ENCODE measurements at regions not wholly inside any gene's neighbourhood (a gene's known extent, or its start where the extent isn't known, plus 50 kb on each side); places are given as distances from the start of the nearest gene placed in this dataset.

- TF ChIP-seq POLR2AphosphoS5 (IDR thresholded peaks at IDR 0.05; ENCODE audit: insufficient read depth, low read depth, low read length) (no peak), CTCF (IDR thresholded peaks at IDR 0.05; ENCODE audit: extremely low read depth in 1 of 2, insufficient read depth in 1 of 2, low read depth in 1 of 2, low read length in 2 of 2) (no peak), POLR2A (IDR thresholded peaks at IDR 0.05; ENCODE audit: low read depth, low read length) (no peak), FOS (IDR thresholded peaks at IDR 0.05; ENCODE audit: borderline replicate concordance, insufficient read depth, low read length) (no peak), EZH2 (IDR thresholded peaks at IDR 0.05; ENCODE audit: borderline replicate concordance, low read depth, low read length, severe bottlenecking) (no peak), JUN (IDR thresholded peaks at IDR 0.05; ENCODE audit: borderline replicate concordance, insufficient read depth, insufficient read length, low read depth) (no peak), GATA2 (IDR thresholded peaks at IDR 0.05; ENCODE audit: insufficient read depth, insufficient read length, low read depth, low read length) (no peak)
Measured at GRCh38 chr5:164728733-164729132, 1223.3 kb downstream of the MAT2B start.

All from endothelial cell of umbilical vein (primary cell).